GM12891 (cell line): ENCODE measurements at regions not wholly inside any gene's neighbourhood (a gene's known extent, or its start where the extent isn't known, plus 50 kb on each side); places are given as distances from the start of the nearest gene placed in this dataset.

ENCODE experiments used
- POLR2A ChIP-seq: IDR thresholded peaks from 2 replicates; pipeline ENCODE4 v1.6.1; 2011; ENCODE audit warnings: low read depth, low read length, control low read depth
- SPI1 ChIP-seq: IDR thresholded peaks from 2 replicates; pipeline ENCODE4 v1.6.1; 2011; ENCODE audit warnings: low read depth, low read length, control low read depth
- TAF1 ChIP-seq: IDR thresholded peaks from 2 replicates; pipeline ENCODE4 v1.6.1; 2011; ENCODE audit warnings: low read depth, low read length, control low read depth

- TF ChIP-seq TAF1 (no peak), SPI1 (no peak), POLR2A (no peak)
Measured at GRCh38 chr6:147922799-147923198, 414.3 kb downstream of the SAMD5 start.
